IMR-90 (cell line): ENCODE measurements at regions not wholly inside any gene's neighbourhood (a gene's known extent, or its start where the extent isn't known, plus 50 kb on each side); places are given as distances from the start of the nearest gene placed in this dataset.

Source experiments
- ATAC-seq: fragments of 200-7000 bp; cut with Tn5 transposase; 2 replicates; pipeline ENCODE4 v1.9.1; 2020; ENCODE audit warnings: low read depth, mild to moderate bottlenecking, moderate library complexity
- BruUV-seq: library from RNA; stranded (reverse); fragments of 400-500 nt; replicated peaks from 2 replicates; lab custom pipeline; 2021; lab: Mats Ljungman, UMichigan
- CTCF ChIA-PET: fragments of 300-600 bp; formaldehyde crosslinking; extraction: SDS; loops from one replicate; lab custom pipeline; 2021; ENCODE audit warnings: antibody characterized with exemption; lab: Yijun Ruan, JAX
- POLR2A ChIA-PET: fragments of 300-600 bp; sonication (Branson Sonifier 250); formaldehyde crosslinking; loops from one replicate; lab custom pipeline; 2022; ENCODE audit warnings: antibody characterized with exemption; ENCODE audit not compliant: unreplicated experiment; lab: Charles Lee
- DNase-seq: peaks from one replicate; pipeline ENCODE4 v3.0.0; 2013
- H2AFZ ChIP-seq: replicated peaks from 2 replicates; pipeline ENCODE3; 2013; ENCODE audit warnings: low read length, mild to moderate bottlenecking; ENCODE audit not compliant: poor library complexity
- H2AK5ac ChIP-seq: 2 replicates; pipeline ENCODE4 v1.6.1; 2013; ENCODE audit warnings: low read depth, low read length, inconsistent platforms
- H2AK9ac ChIP-seq: replicated peaks from 2 replicates; pipeline ENCODE3; 2013; ENCODE audit warnings: mild to moderate bottlenecking, low read depth, low read length, moderate library complexity; ENCODE audit not compliant: poor library complexity
- H2BK120ac ChIP-seq: 2 replicates; pipeline ENCODE4 v1.6.1; 2013; ENCODE audit warnings: low read depth, low read length, inconsistent platforms
- H2BK15ac ChIP-seq: 3 replicates; pipeline ENCODE4 v1.6.1; 2013; ENCODE audit warnings: low read depth, low read length, inconsistent platforms
- H2BK20ac ChIP-seq: 2 replicates; pipeline ENCODE4 v1.6.1; 2013; ENCODE audit warnings: low read depth, mild to moderate bottlenecking, inconsistent platforms, low read length, moderate library complexity
- H2BK5ac ChIP-seq: 2 replicates; pipeline ENCODE4 v1.6.1; 2013; ENCODE audit warnings: mild to moderate bottlenecking, low read depth, low read length, inconsistent platforms; ENCODE audit not compliant: poor library complexity, severe bottlenecking
- H3K14ac ChIP-seq: replicated peaks from 2 replicates; pipeline ENCODE4 v1.6.1; 2013; ENCODE audit warnings: low read depth, low read length, inconsistent platforms
- H3K18ac ChIP-seq: 2 replicates; pipeline ENCODE4 v1.6.1; 2013; ENCODE audit warnings: low read depth, low read length, control low read depth
- H3K23ac ChIP-seq: 2 replicates; pipeline ENCODE4 v1.6.1; 2013; ENCODE audit warnings: low read depth, low read length, inconsistent platforms
- H3K27ac ChIP-seq: 2 replicates; pipeline ENCODE4 v1.5.1; 2013; ENCODE audit warnings: mild to moderate bottlenecking, control low read depth, low read length; ENCODE audit not compliant: insufficient read depth
- H3K27me3 ChIP-seq: 2 replicates; pipeline ENCODE4 v1.6.1; 2013; ENCODE audit warnings: low read length; ENCODE audit not compliant: control insufficient read depth, insufficient read depth
- H3K36me3 ChIP-seq: 2 replicates; pipeline ENCODE4 v1.6.1; 2013; ENCODE audit warnings: low read length, mixed read lengths; ENCODE audit not compliant: control insufficient read depth, insufficient read depth
- H3K4ac ChIP-seq: 2 replicates; pipeline ENCODE4 v1.6.1; 2013; ENCODE audit warnings: low read depth, low read length, inconsistent platforms
- H3K4me1 ChIP-seq: 2 replicates; pipeline ENCODE4 v1.6.1; 2013; ENCODE audit warnings: low read length, mixed read lengths; ENCODE audit not compliant: control insufficient read depth, insufficient read depth
- H3K4me2 ChIP-seq: 2 replicates; pipeline ENCODE4 v1.6.1; 2013; ENCODE audit warnings: low read depth, mild to moderate bottlenecking, control low read depth, low read length, moderate library complexity
- H3K4me3 ChIP-seq: 2 replicates; pipeline ENCODE4 v1.5.1; 2013; ENCODE audit warnings: low read depth, mild to moderate bottlenecking, control low read depth, low read length, moderate library complexity; ENCODE audit not compliant: insufficient read depth
- H3K56ac ChIP-seq: 2 replicates; pipeline ENCODE4 v1.6.1; 2013; ENCODE audit warnings: low read length, inconsistent platforms; ENCODE audit not compliant: insufficient read depth; ENCODE audit errors: extremely low read depth
- H3K79me1 ChIP-seq, 2 experiments: 2 replicates each; pipeline ENCODE4 v1.6.1; 2013; ENCODE audit warnings: low read length in 2 of 2, inconsistent platforms in 1 of 2, low read depth in 1 of 2
- H3K9ac ChIP-seq: 2 replicates; pipeline ENCODE4 v1.6.1; 2013; ENCODE audit warnings: low read depth, low read length, control low read depth
- H3K9me1 ChIP-seq: 2 replicates; pipeline ENCODE4 v1.6.1; 2013; ENCODE audit warnings: low read length, inconsistent platforms; ENCODE audit not compliant: insufficient read depth
- H3K9me3 ChIP-seq: 2 replicates; pipeline ENCODE4 v1.6.1; 2013; ENCODE audit warnings: low read length; ENCODE audit not compliant: control insufficient read depth, insufficient read depth
- H4K20me1 ChIP-seq: 2 replicates; pipeline ENCODE4 v1.6.1; 2013; ENCODE audit warnings: low read length, inconsistent platforms; ENCODE audit not compliant: insufficient read depth
- H4K5ac ChIP-seq: 2 replicates; pipeline ENCODE4 v1.6.1; 2013; ENCODE audit warnings: mild to moderate bottlenecking, low read depth, low read length, control low read depth
- H4K8ac ChIP-seq, 2 experiments: 2 replicates each; pipeline ENCODE4 v1.6.1; 2013; ENCODE audit warnings: low read depth in 2 of 2, low read length in 2 of 2, control low read depth in 1 of 2, inconsistent platforms in 1 of 2
- H4K91ac ChIP-seq: 2 replicates; pipeline ENCODE4 v1.6.1; 2013; ENCODE audit warnings: low read depth, low read length, inconsistent platforms; ENCODE audit not compliant: insufficient read depth
- CEBPB ChIP-seq: IDR thresholded peaks from 2 replicates; pipeline ENCODE4 v1.6.1; 2012; ENCODE audit warnings: low read depth, low read length, improper control_type of control experiment
- CHD1 ChIP-seq: IDR thresholded peaks from 2 replicates; pipeline ENCODE4 v1.6.1; 2012; ENCODE audit warnings: low read depth, low read length, improper control_type of control experiment
- FOS ChIP-seq: fragments of 150-350 bp; IDR thresholded peaks from 2 replicates; pipeline ENCODE4 v1.6.1; 2016; ENCODE audit warnings: low read depth, low read length
- MAFK ChIP-seq: IDR thresholded peaks from 2 replicates; pipeline ENCODE4 v1.6.1; 2012; ENCODE audit warnings: low read depth, low read length, improper control_type of control experiment
- MAZ ChIP-seq: IDR thresholded peaks from 2 replicates; pipeline ENCODE4 v1.6.1; 2012; ENCODE audit warnings: low read depth, mild to moderate bottlenecking, low read length, improper control_type of control experiment, moderate library complexity, borderline replicate concordance
- MXI1 ChIP-seq: IDR thresholded peaks from 2 replicates; pipeline ENCODE4 v1.6.1; 2012; ENCODE audit warnings: low read depth, mild to moderate bottlenecking, low read length, moderate library complexity, borderline replicate concordance
- RAD21 ChIP-seq: IDR thresholded peaks from 2 replicates; pipeline ENCODE4 v1.6.1; 2012; ENCODE audit warnings: low read length, improper control_type of control experiment
- SMC3 ChIP-seq: fragments of 150-350 bp; IDR thresholded peaks from 2 replicates; pipeline ENCODE4 v1.6.1; 2016; ENCODE audit warnings: low read depth, mild to moderate bottlenecking, antibody characterized with exemption, low read length, moderate library complexity
- WGBS, 2 experiments: methylation state at CpG; one replicate each; pipeline versions ENCODE4 v1.1.5 to v1.1.7; 2013; ENCODE audit warnings: missing lambda C conversion rate in 2 of 2; ENCODE audit not compliant: insufficient read length in 1 of 2; ENCODE audit errors: extremely low coverage in 2 of 2; 5-methylcytosine and 5-hydroxymethylcytosine counted together
- dilution Hi-C: fragments of 300-500 bp; cut with HindIII; formaldehyde crosslinking; loops from one replicate; pipeline ENCODE4 v1.14.3; 2018; ENCODE audit warnings: low sequenced_read_pairs; ENCODE audit not compliant: unreplicated experiment
- in situ Hi-C: fragments of 300-500 bp; cut with MboI; formaldehyde crosslinking; loops from 3 replicates; pipeline ENCODE4 v1.14.3; 2019; ENCODE audit warnings: low sequenced_read_pairs, inconsistent platforms, mixed read lengths
- intact Hi-C: fragments of 100-400 bp; cut with micrococcal nuclease; formaldehyde crosslinking; loops from 2 replicates; pipeline ENCODE4 v1.10.0; 2022
- TF ChIP-seq, protein P1 (sequence below): conservative IDR thresholded peaks from 2 replicates; pipeline ENCODE4 v1.5.1; 2012; ENCODE audit warnings: mild to moderate bottlenecking, low read depth, low read length, improper control_type of control experiment

DNA sequence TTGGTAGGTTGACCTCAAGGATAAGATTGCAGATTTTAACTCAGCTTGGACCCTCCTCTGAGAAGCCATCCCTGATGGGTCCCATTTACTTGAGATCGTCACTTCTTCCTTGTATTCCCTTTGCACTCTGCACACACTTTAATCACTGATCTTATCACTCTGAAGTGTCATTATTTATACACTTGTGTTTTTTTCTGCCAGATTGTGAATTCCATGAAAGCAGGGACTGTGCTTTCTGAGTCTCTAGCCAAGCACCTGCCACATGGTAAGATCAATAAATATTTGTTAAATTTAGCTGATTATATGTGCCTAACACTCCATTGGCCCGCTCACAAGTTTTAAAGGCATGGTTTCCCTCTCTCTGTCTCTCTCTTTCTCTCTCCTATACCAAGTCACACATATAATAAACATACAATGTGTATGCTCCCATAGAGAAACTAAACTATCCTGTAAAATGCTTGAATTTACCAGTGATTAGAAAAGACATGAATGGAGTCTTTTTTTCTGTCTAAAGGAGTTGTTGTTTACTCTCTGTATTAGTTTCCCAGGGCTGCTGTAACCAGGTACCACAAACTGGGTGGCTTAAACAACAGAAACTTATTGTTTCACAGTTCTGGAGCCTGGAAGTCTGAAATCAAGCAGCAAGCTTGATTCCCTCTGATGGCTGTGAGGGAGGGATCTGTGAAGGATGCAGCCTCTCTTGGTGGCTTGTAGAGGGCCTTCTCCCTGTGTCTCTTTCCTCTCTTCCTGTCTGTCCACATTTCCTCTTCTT, 105.2 kb upstream of the GADD45A start:
- H3K14ac ChIP-seq: no peak overlapping the region
- no peak overlapping the region for H3K18ac ChIP-seq
- H4K5ac ChIP-seq: no peak overlapping the region
- intact Hi-C loops: loop anchor here (5.0 kb wide), 1 partner anchor 37 kb away; no protein-coding TSS in a partner anchor
- no peak overlapping the region for H3K9ac ChIP-seq
- peaks cover 7% of the 10 kb centered on the region; the same call in 1 of the 2 replicates for H3K4me1 ChIP-seq
- no peak overlapping the region for H2BK5ac ChIP-seq
- H2BK15ac ChIP-seq: no peak overlapping the region
- no peak overlapping the region for H2AK9ac ChIP-seq
- H3K4me3 ChIP-seq: no peak overlapping the region
- no peak overlapping the region for H3K27ac ChIP-seq
- no peak overlapping the region for H3K23ac ChIP-seq
- H3K9me3 ChIP-seq: no peaks in the 10 kb centered on the region
- TF ChIP-seq CEBPB: no peak
- no peak for TF ChIP-seq FOS
- TF ChIP-seq, protein P1, sequence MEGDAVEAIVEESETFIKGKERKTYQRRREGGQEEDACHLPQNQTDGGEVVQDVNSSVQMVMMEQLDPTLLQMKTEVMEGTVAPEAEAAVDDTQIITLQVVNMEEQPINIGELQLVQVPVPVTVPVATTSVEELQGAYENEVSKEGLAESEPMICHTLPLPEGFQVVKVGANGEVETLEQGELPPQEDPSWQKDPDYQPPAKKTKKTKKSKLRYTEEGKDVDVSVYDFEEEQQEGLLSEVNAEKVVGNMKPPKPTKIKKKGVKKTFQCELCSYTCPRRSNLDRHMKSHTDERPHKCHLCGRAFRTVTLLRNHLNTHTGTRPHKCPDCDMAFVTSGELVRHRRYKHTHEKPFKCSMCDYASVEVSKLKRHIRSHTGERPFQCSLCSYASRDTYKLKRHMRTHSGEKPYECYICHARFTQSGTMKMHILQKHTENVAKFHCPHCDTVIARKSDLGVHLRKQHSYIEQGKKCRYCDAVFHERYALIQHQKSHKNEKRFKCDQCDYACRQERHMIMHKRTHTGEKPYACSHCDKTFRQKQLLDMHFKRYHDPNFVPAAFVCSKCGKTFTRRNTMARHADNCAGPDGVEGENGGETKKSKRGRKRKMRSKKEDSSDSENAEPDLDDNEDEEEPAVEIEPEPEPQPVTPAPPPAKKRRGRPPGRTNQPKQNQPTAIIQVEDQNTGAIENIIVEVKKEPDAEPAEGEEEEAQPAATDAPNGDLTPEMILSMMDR: no peak
- no peak for TF ChIP-seq CHD1
- TF ChIP-seq SMC3: no peak
- no peak for TF ChIP-seq RAD21
- TF ChIP-seq MAZ: no peak
- TF ChIP-seq MXI1: no peak
- no peak for TF ChIP-seq MAFK
- no peak overlapping the region for H2AK5ac ChIP-seq
- no peak overlapping the region for H2AFZ ChIP-seq
- no peak overlapping the region for H3K4ac ChIP-seq
- DNase-seq (no peak), ATAC-seq (no peak)
- no peak overlapping the region for H2BK120ac ChIP-seq
- no peak overlapping the region for H2BK20ac ChIP-seq
- H3K36me3 ChIP-seq: no peaks in the 10 kb centered on the region
- H3K4me2 ChIP-seq: no peak overlapping the region
- H3K79me1 ChIP-seq: no peaks in the 10 kb centered on the region
- in situ Hi-C loops: no loop called here
- H3K9me1 ChIP-seq: no peaks in the 10 kb centered on the region
- H4K20me1 ChIP-seq: no peaks in the 10 kb centered on the region
- ChIA-PET CTCF (no interaction called here), POLR2A (no interaction called here)
- WGBS, 2 experiments: 60% methylated on average over 1 of the region's 2 CpGs; no CpG with 5 or more reads in 1 of the 2 experiments
- H3K27me3 ChIP-seq: no peaks in the 10 kb centered on the region
- no TSS peak for BruUV-seq
- H3K56ac ChIP-seq: no peak overlapping the region
- H4K91ac ChIP-seq: no peak overlapping the region
- no peak overlapping the region for H4K8ac ChIP-seq
- dilution Hi-C loops: no loop called here
